ENCODE measurements at regions not wholly inside any gene's neighbourhood (a gene's known extent, or its start where the extent isn't known, plus 50 kb on each side); places are given as distances from the start of the nearest gene placed in this dataset.

GRCh38 chr3:82973791-82974190 is 1212.3 kb upstream of the GBE1 start:
- Mint-ChIP-seq H3K4me1 (ENCODE audit: low read depth) (no peaks in the 10 kb centered on the region), H3K9me3 (peaks cover 24% of the 10 kb centered on the region), H3K27me3 (ENCODE audit: insufficient read depth) (no peaks in the 10 kb centered on the region), H3K36me3 (ENCODE audit: low read depth) (no peaks in the 10 kb centered on the region), H3K4me3 (no peak overlapping the region), H3K27ac (no peak overlapping the region)
- intact Hi-C loops (cut with micrococcal nuclease): no loop called here
- no peak for DNase-seq (ENCODE audit: low spot score)

- no peak for DNase-seq (ENCODE audit: low spot score)
- H3K27ac Mint-ChIP-seq: no peak overlapping the region
- no peak overlapping the region for H3K4me3 Mint-ChIP-seq
- no peaks in the 10 kb centered on the region for H3K4me1 Mint-ChIP-seq (ENCODE audit: low read depth)
- H3K27me3 Mint-ChIP-seq (ENCODE audit: insufficient read depth): no peaks in the 10 kb centered on the region
- H3K36me3 Mint-ChIP-seq (ENCODE audit: low read depth): no peaks in the 10 kb centered on the region
- peaks cover 10% of the 10 kb centered on the region for H3K9me3 Mint-ChIP-seq
- intact Hi-C loops (cut with micrococcal nuclease): no loop called here
Observed at GRCh38 chr3:82960379-82960778, 1198.9 kb upstream of the GBE1 start.

- DNase-seq (ENCODE audit: low spot score): no peak
- Mint-ChIP-seq H3K4me3 (no peak overlapping the region), H3K4me1 (ENCODE audit: low read depth) (no peaks in the 10 kb centered on the region), H3K27ac (no peak overlapping the region), H3K9me3 (peaks cover 22% of the 10 kb centered on the region), H3K36me3 (ENCODE audit: low read depth) (no peaks in the 10 kb centered on the region), H3K27me3 (ENCODE audit: insufficient read depth) (no peaks in the 10 kb centered on the region)
- intact Hi-C loops (cut with micrococcal nuclease): no loop called here
Observed at GRCh38 chr3:82957696-82958095, 1196.3 kb upstream of the GBE1 start.

GRCh38 chr3:82957079-82957478 is 1195.6 kb upstream of the GBE1 start:
- H3K36me3 Mint-ChIP-seq (ENCODE audit: low read depth): no peaks in the 10 kb centered on the region
- H3K27ac Mint-ChIP-seq: no peak overlapping the region
- intact Hi-C loops (cut with micrococcal nuclease): no loop called here
- peaks cover 22% of the 10 kb centered on the region for H3K9me3 Mint-ChIP-seq
- no peak overlapping the region for H3K4me3 Mint-ChIP-seq
- H3K27me3 Mint-ChIP-seq (ENCODE audit: insufficient read depth): no peaks in the 10 kb centered on the region
- DNase-seq (ENCODE audit: low spot score): no peak
- no peaks in the 10 kb centered on the region for H3K4me1 Mint-ChIP-seq (ENCODE audit: low read depth)

- H3K36me3 Mint-ChIP-seq (ENCODE audit: low read depth): no peaks in the 10 kb centered on the region
- DNase-seq (ENCODE audit: low spot score): no peak
- no peaks in the 10 kb centered on the region for H3K4me1 Mint-ChIP-seq (ENCODE audit: low read depth)
- no peak overlapping the region for H3K27ac Mint-ChIP-seq
- intact Hi-C loops (cut with micrococcal nuclease): no loop called here
- H3K4me3 Mint-ChIP-seq: no peak overlapping the region
- no peaks in the 10 kb centered on the region for H3K27me3 Mint-ChIP-seq (ENCODE audit: insufficient read depth)
- peaks cover 12% of the 10 kb centered on the region for H3K9me3 Mint-ChIP-seq
Observed at GRCh38 chr3:82954486-82954885, 1193.0 kb upstream of the GBE1 start.

GRCh38 chr3:82942041-82942440 is 1180.6 kb upstream of the GBE1 start:
- H3K36me3 Mint-ChIP-seq (ENCODE audit: low read depth): no peaks in the 10 kb centered on the region
- H3K4me1 Mint-ChIP-seq (ENCODE audit: low read depth): no peaks in the 10 kb centered on the region
- no peak for DNase-seq (ENCODE audit: low spot score)
- no peak overlapping the region for H3K27ac Mint-ChIP-seq
- no peak overlapping the region for H3K4me3 Mint-ChIP-seq
- H3K27me3 Mint-ChIP-seq (ENCODE audit: insufficient read depth): no peaks in the 10 kb centered on the region
- peaks cover 18% of the 10 kb centered on the region for H3K9me3 Mint-ChIP-seq
- intact Hi-C loops (cut with micrococcal nuclease): no loop called here

- H3K36me3 Mint-ChIP-seq (ENCODE audit: low read depth): no peaks in the 10 kb centered on the region
- no peak for DNase-seq (ENCODE audit: low spot score)
Observed at GRCh38 chr3:82940124-82940523, 1178.7 kb upstream of the GBE1 start.

GRCh38 chr3:82939491-82940097 is 1178.1 kb upstream of the GBE1 start:
- Mint-ChIP-seq H3K9me3 (peaks cover 16% of the 10 kb centered on the region), H3K4me3 (no peak overlapping the region), H3K4me1 (ENCODE audit: low read depth) (no peaks in the 10 kb centered on the region), H3K27me3 (ENCODE audit: insufficient read depth) (no peaks in the 10 kb centered on the region), H3K27ac (no peak overlapping the region), H3K36me3 (ENCODE audit: low read depth) (no peaks in the 10 kb centered on the region)
- no peak for DNase-seq (ENCODE audit: low spot score)
- intact Hi-C loops (cut with micrococcal nuclease): no loop called here

More at GRCh38 chr3:82940124-82940523, 1178.7 kb upstream of the GBE1 start:
- Mint-ChIP-seq H3K4me3 (no peak overlapping the region), H3K9me3 (peaks cover 18% of the 10 kb centered on the region), H3K27ac (no peak overlapping the region), H3K4me1 (ENCODE audit: low read depth) (no peaks in the 10 kb centered on the region), H3K27me3 (ENCODE audit: insufficient read depth) (no peaks in the 10 kb centered on the region)
- intact Hi-C loops (cut with micrococcal nuclease): no loop called here

GRCh38 chr3:82938821-82939328 is 1177.4 kb upstream of the GBE1 start:
- Mint-ChIP-seq H3K36me3 (ENCODE audit: low read depth) (no peaks in the 10 kb centered on the region), H3K9me3 (peaks cover 9% of the 10 kb centered on the region), H3K27ac (no peak overlapping the region)

GRCh38 chr3:82927309-82928253 is 1166.1 kb upstream of the GBE1 start:
- Mint-ChIP-seq H3K27me3 (ENCODE audit: insufficient read depth) (no peaks in the 10 kb centered on the region), H3K4me1 (ENCODE audit: low read depth) (no peaks in the 10 kb centered on the region), H3K36me3 (ENCODE audit: low read depth) (no peaks in the 10 kb centered on the region), H3K27ac (no peak overlapping the region), H3K4me3 (no peak overlapping the region), H3K9me3 (peaks cover 5% of the 10 kb centered on the region)
- no peak for DNase-seq (ENCODE audit: low spot score)
- intact Hi-C loops (cut with micrococcal nuclease): no loop called here

More at GRCh38 chr3:82938821-82939328, 1177.4 kb upstream of the GBE1 start:
- no peak overlapping the region for H3K4me3 Mint-ChIP-seq
- no peaks in the 10 kb centered on the region for H3K4me1 Mint-ChIP-seq (ENCODE audit: low read depth)
- H3K27me3 Mint-ChIP-seq (ENCODE audit: insufficient read depth): no peaks in the 10 kb centered on the region
- intact Hi-C loops (cut with micrococcal nuclease): no loop called here
- DNase-seq (ENCODE audit: low spot score): no peak

GRCh38 chr3:82891028-82891427 is 1129.6 kb upstream of the GBE1 start:
- H3K27me3 Mint-ChIP-seq (ENCODE audit: insufficient read depth): no peaks in the 10 kb centered on the region
- no peaks in the 10 kb centered on the region for H3K4me1 Mint-ChIP-seq (ENCODE audit: low read depth)
- DNase-seq (ENCODE audit: low spot score): no peak
- H3K9me3 Mint-ChIP-seq: peaks cover 3% of the 10 kb centered on the region
- no peak overlapping the region for H3K4me3 Mint-ChIP-seq
- no peak overlapping the region for H3K27ac Mint-ChIP-seq
- intact Hi-C loops (cut with micrococcal nuclease): no loop called here
- no peaks in the 10 kb centered on the region for H3K36me3 Mint-ChIP-seq (ENCODE audit: low read depth)

GRCh38 chr3:82883072-82883471 is 1121.6 kb upstream of the GBE1 start:
- no peak overlapping the region for H3K4me3 Mint-ChIP-seq
- H3K9me3 Mint-ChIP-seq: peaks cover 21% of the 10 kb centered on the region
- no peak for DNase-seq (ENCODE audit: low spot score)
- intact Hi-C loops (cut with micrococcal nuclease): no loop called here
- H3K27ac Mint-ChIP-seq: no peak overlapping the region
- H3K27me3 Mint-ChIP-seq (ENCODE audit: insufficient read depth): no peaks in the 10 kb centered on the region
- H3K36me3 Mint-ChIP-seq (ENCODE audit: low read depth): no peaks in the 10 kb centered on the region
- no peaks in the 10 kb centered on the region for H3K4me1 Mint-ChIP-seq (ENCODE audit: low read depth)

GRCh38 chr3:82875401-82875800 is 1114.0 kb upstream of the GBE1 start:
- H3K27ac Mint-ChIP-seq: no peak overlapping the region
- no peak for DNase-seq (ENCODE audit: low spot score)
- no peaks in the 10 kb centered on the region for H3K9me3 Mint-ChIP-seq
- H3K27me3 Mint-ChIP-seq (ENCODE audit: insufficient read depth): no peaks in the 10 kb centered on the region
- no peak overlapping the region for H3K4me3 Mint-ChIP-seq
- H3K36me3 Mint-ChIP-seq (ENCODE audit: low read depth): no peaks in the 10 kb centered on the region
- no peaks in the 10 kb centered on the region for H3K4me1 Mint-ChIP-seq (ENCODE audit: low read depth)
- intact Hi-C loops (cut with micrococcal nuclease): no loop called here
